Duodenal mucosa (tissue), 2 donors: ENCODE measurements at regions not wholly inside any gene's neighbourhood (a gene's known extent, or its start where the extent isn't known, plus 50 kb on each side); places are given as distances from the start of the nearest gene placed in this dataset.

Source experiments
- H3K27ac ChIP-seq: one replicate; pipeline ENCODE4 v1.7.0; 2013; ENCODE audit warnings: low read depth, low read length
- H3K27me3 ChIP-seq, 2 donors: one replicate each; pipeline ENCODE4 v1.7.0; 2013; ENCODE audit warnings: low read length in 2 of 2, control low read depth in 1 of 2; ENCODE audit not compliant: insufficient read depth in 2 of 2, control insufficient read depth in 1 of 2
- H3K36me3 ChIP-seq, 2 donors: one replicate each; pipeline ENCODE4 v1.7.0; 2013; ENCODE audit warnings: low read length in 2 of 2, control low read depth in 1 of 2; ENCODE audit not compliant: insufficient read depth in 2 of 2, control insufficient read depth in 1 of 2
- H3K4me1 ChIP-seq, 2 donors: one replicate each; pipeline ENCODE4 v1.7.0; 2013; ENCODE audit warnings: low read length in 2 of 2, control low read depth in 1 of 2; ENCODE audit not compliant: insufficient read depth in 2 of 2, control insufficient read depth in 1 of 2
- H3K4me3 ChIP-seq, 2 donors: one replicate each; pipeline ENCODE4 v1.7.0; 2013; ENCODE audit warnings: low read length in 2 of 2, low read depth in 1 of 2
- H3K9ac ChIP-seq, 2 donors: one replicate each; pipeline ENCODE4 v1.7.0; 2013; ENCODE audit warnings: low read length in 2 of 2, low read depth in 1 of 2
- H3K9me3 ChIP-seq, 2 donors: one replicate each; pipeline ENCODE4 v1.7.0; 2013; ENCODE audit warnings: low read length in 2 of 2, control low read depth in 1 of 2; ENCODE audit not compliant: control insufficient read depth in 1 of 2

GRCh38 chr5:121780406-121780805 lies 71.3 kb upstream of the FTMT start:
- H3K4me1 ChIP-seq = no peaks in the 10 kb centered on the region
- H3K27ac ChIP-seq = no peak overlapping the region
- H3K4me3 ChIP-seq = no peak overlapping the region
- no peak overlapping the region for H3K9ac ChIP-seq
- H3K36me3 ChIP-seq = no peaks in the 10 kb centered on the region
- H3K27me3 ChIP-seq = no peaks in the 10 kb centered on the region
- no peaks in the 10 kb centered on the region for H3K9me3 ChIP-seq

DNA sequence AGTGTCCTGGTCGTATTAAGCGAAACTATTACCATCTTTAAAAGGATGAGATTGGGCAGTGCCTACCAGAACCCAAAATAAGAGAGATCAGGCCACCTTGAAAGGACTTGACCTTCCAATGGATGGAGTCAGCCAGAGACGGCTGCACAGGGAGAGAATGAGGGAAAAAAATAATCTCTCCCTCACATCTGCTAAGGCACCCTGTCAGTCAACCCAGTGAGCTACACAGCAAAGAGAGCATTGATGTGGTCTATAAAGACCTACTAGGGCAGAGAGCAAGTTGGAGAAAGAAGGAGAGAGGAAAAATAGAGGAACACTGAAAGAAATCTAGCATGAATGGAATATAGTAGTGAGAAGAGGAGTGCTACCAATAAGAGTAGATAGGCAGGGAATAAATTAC lies 68.0 kb upstream of the FTMT start:
- Histone ChIP-seq H3K4me1 (no peaks in the 10 kb centered on the region), H3K4me3 (no peak overlapping the region), H3K27ac (no peak overlapping the region), H3K36me3 (no peaks in the 10 kb centered on the region), H3K9ac (no peak overlapping the region), H3K27me3 (no peaks in the 10 kb centered on the region), H3K9me3 (no peaks in the 10 kb centered on the region)

DNA sequence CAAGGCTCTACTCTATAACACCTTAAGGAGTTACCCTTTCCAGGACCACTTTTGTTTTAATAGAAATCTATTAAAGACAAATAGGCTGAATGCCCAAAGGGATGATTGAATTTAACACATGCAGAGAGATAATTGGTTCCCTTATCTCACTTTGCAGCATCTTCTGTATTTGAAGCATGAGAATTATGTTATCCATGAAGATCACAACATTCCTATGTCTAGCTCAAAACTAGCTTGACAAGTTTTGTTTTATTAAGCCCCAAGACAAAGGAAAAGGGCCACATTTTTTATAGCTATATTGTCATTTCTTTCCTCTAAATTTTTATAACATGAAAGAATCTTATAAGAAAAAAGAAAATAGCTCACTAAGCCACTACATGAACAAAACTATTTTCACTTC lies 57.9 kb upstream of the FTMT start:
- H3K4me3 ChIP-seq = no peak overlapping the region
- no peak overlapping the region for H3K27ac ChIP-seq
- no peaks in the 10 kb centered on the region for H3K4me1 ChIP-seq
- H3K9me3 ChIP-seq = no peaks in the 10 kb centered on the region
- H3K27me3 ChIP-seq = no peaks in the 10 kb centered on the region
- no peak overlapping the region for H3K9ac ChIP-seq
- no peaks in the 10 kb centered on the region for H3K36me3 ChIP-seq

GRCh38 chr5:121795511-121795910 lies 56.2 kb upstream of the FTMT start:
- H3K4me3 ChIP-seq = no peak overlapping the region
- H3K27ac ChIP-seq = no peak overlapping the region
- no peaks in the 10 kb centered on the region for H3K4me1 ChIP-seq
- no peaks in the 10 kb centered on the region for H3K36me3 ChIP-seq
- H3K9me3 ChIP-seq = no peaks in the 10 kb centered on the region
- no peaks in the 10 kb centered on the region for H3K27me3 ChIP-seq
- H3K9ac ChIP-seq = no peak overlapping the region

DNA sequence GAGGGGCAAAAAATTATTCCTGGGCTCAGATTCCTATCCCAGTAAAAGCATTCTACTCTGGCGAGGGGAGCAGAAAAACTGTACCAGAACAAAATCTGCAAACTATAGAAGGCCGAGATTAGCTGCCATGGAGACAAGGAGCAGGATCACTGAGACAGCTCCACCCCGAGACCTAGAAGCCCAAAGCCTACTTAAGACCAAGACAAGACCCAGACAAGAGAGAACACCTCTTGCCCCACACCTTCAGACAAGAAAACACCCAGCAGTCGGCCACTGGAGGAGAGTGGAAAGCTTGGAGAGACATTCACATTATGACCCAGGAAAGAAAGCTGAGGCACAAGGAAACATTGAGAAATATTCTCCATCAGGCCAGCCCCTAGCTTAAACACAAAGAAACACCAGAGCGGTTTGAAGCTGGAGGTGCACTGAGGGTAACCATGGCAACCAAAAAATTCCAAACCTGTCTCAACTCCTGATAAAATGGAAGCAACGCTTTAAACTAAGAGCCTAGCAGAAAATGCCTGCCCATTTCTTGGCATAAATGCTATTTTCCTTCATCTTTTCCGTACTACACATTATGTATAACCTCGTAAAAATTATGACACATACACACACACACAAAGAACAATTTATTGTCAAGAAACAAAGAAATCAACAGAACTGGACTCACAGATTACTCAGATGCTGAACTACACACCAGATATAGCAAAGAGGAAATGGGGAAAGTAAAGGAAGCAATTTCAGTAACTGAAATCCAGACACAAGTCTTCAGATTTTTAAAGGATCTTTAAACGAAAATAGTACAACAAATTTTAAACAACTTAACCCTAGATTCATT lies 53.8 kb upstream of the FTMT start:
- Histone ChIP-seq H3K4me1 (no peaks in the 10 kb centered on the region), H3K27ac (no peak overlapping the region), H3K27me3 (no peaks in the 10 kb centered on the region), H3K9me3 (no peaks in the 10 kb centered on the region), H3K4me3 (no peak overlapping the region), H3K36me3 (no peaks in the 10 kb centered on the region), H3K9ac (no peak overlapping the region)
